ENCODE measurements at regions not wholly inside any gene's neighbourhood (a gene's known extent, or its start where the extent isn't known, plus 50 kb on each side); places are given as distances from the start of the nearest gene placed in this dataset.

DNA sequence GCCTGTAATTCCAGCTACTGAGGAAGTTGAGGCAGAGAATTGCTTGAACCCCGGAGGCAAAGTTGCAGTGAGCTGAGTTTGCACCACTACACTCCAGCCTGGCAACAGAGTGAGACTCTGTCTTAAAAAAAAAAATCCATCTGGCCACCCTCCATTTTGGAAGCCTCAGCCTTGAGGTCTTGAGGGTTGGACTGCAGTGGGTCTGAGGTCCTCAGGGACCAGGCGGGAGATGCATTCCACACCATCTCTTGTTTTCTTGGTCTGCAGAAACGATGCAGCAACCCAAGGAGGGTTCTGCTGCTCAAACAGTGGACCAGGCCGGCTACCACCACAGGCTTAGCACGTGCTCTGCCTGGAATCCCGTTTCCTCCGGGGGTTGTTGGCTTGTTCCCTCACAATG lies 299.3 kb downstream of the FGF9 start:
- Histone ChIP-seq H3K27me3 (ENCODE audit: control insufficient read depth, insufficient read depth, low read length) (no peaks in the 10 kb centered on the region), H3K36me3 (ENCODE audit: control insufficient read depth, insufficient read depth, low read length) (no peaks in the 10 kb centered on the region), H3K27ac (ENCODE audit: low read length) (no peak overlapping the region), H3K9me3 (replicated peaks; ENCODE audit: control insufficient read depth, low read depth, low read length) (no peaks in the 10 kb centered on the region), H3K4me3 (ENCODE audit: low read length) (no peak overlapping the region), H3K4me1 (ENCODE audit: control insufficient read depth, insufficient read depth, low read length) (peaks cover 12% of the 10 kb centered on the region)
- DNase-seq: peak; percentile 20
- WGBS (ENCODE audit: insufficient coverage): 63% methylated on average over 5 of the region's 7 CpGs

GRCh38 chr13:21970918-21971317 lies 300.0 kb downstream of the FGF9 start:
- Histone ChIP-seq H3K36me3 (ENCODE audit: control insufficient read depth, insufficient read depth, low read length) (no peaks in the 10 kb centered on the region), H3K9me3 (replicated peaks; ENCODE audit: control insufficient read depth, low read depth, low read length) (no peaks in the 10 kb centered on the region), H3K4me1 (ENCODE audit: control insufficient read depth, insufficient read depth, low read length) (peaks cover 12% of the 10 kb centered on the region), H3K27me3 (ENCODE audit: control insufficient read depth, insufficient read depth, low read length) (no peaks in the 10 kb centered on the region), H3K4me3 (ENCODE audit: low read length) (no peak overlapping the region), H3K27ac (ENCODE audit: low read length) (no peak overlapping the region)
- DNase-seq: no peak
- 96% methylated on average over 4 of the region's 4 CpGs for WGBS (ENCODE audit: insufficient coverage)

DNA sequence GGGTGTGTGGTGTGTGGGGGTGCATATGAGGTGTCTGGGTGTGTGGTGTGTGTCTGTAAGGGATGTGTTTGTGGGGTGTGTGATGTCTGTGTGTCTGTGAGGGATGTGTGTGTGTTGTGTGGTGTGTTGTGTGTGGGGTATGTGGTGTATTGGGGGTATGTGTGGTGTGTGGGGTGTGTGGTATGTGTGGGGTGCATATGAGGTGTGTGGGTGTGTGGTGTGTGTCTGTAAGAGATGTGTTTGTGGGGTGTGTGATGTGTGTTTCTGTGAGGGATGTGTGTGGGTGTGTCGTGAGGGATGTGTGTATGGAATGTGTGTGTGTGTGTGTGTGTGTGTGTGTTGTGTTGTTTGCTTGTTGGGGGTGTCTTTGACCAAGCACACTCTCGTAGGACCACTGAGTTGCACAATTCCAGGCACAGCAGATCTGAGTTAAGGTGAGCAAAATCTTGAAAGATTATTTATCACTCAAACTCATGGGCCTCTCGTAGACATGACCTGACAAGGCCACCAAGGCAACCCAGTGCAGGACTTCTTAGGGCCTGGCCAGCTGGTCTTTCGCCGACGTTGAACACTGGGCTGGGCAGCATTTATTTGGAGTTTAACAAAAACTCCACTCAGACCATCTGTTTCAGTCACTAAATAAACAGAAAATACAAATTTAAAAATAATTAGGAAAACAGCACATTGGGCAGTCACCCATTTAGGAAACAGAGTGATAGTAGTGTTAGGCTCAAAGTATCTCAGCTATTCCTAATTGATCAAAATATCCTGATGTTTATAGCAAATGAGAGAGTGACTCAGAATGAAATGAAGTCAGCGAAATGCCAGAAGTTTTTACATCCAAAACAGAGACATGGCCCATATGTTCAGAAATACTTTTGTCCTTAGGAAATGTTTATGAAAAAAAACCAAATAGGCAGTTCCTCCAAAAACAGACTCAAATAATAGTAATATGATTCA lies 301.1 kb downstream of the FGF9 start:
- Histone ChIP-seq H3K9me3 (replicated peaks; ENCODE audit: control insufficient read depth, low read depth, low read length) (no peaks in the 10 kb centered on the region), H3K27ac (ENCODE audit: low read length) (peak overlapping the region; percentile 71), H3K4me3 (ENCODE audit: low read length) (no peak overlapping the region), H3K4me1 (ENCODE audit: control insufficient read depth, insufficient read depth, low read length) (peaks cover 12% of the 10 kb centered on the region), H3K36me3 (ENCODE audit: control insufficient read depth, insufficient read depth, low read length) (no peaks in the 10 kb centered on the region), H3K27me3 (ENCODE audit: control insufficient read depth, insufficient read depth, low read length) (no peaks in the 10 kb centered on the region)
- WGBS (ENCODE audit: insufficient coverage): 55% methylated on average over 2 of the region's 7 CpGs
- DNase-seq: peak; percentile 91

DNA sequence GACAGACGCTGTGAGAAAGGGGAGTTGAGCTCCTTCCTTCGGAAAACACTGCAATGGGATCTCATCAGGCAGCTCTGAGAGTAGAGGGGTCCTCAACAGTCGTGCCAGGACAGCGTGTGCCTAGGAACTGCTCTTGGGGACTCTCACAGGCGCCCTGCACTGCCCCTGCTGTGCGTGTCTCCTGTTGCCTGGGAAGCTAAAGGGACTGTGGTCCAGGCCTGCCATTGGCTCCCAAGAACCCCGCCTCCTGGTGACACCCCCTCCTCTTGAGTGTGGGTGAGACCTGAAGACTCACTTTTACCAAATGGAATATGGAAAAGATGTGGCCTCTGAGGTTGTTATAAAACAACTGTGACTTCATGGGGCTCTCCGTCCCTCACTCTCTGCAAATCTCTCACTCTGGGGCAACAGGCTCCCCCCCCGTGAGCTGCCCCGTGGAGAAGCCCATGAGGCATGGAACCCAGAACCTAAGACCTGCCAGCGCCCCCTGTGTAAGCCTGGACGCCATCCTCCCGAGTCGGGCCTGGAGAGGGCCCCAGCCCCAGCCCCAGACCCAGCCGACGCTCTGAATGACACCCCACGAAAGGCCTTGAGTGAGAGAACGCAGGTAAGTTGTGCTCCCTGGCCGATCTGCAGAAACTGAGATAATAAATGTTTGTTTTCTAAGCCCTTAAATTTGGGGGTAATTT lies 302.7 kb downstream of the FGF9 start:
- H3K4me1 ChIP-seq (ENCODE audit: control insufficient read depth, insufficient read depth, low read length): peaks cover 12% of the 10 kb centered on the region
- no peak overlapping the region for H3K4me3 ChIP-seq (ENCODE audit: low read length)
- WGBS (ENCODE audit: insufficient coverage): 83% methylated on average over 18 of the region's 19 CpGs
- H3K36me3 ChIP-seq (ENCODE audit: control insufficient read depth, insufficient read depth, low read length): no peaks in the 10 kb centered on the region
- H3K27me3 ChIP-seq (ENCODE audit: control insufficient read depth, insufficient read depth, low read length): no peaks in the 10 kb centered on the region
- no peak overlapping the region for H3K27ac ChIP-seq (ENCODE audit: low read length)
- H3K9me3 ChIP-seq (replicated peaks; ENCODE audit: control insufficient read depth, low read depth, low read length): no peaks in the 10 kb centered on the region
- DNase-seq: no peak

- no peak for DNase-seq
- 86% methylated on average over 4 of the region's 8 CpGs for WGBS (ENCODE audit: insufficient coverage)
- Histone ChIP-seq H3K9me3 (replicated peaks; ENCODE audit: control insufficient read depth, low read depth, low read length) (no peaks in the 10 kb centered on the region), H3K27me3 (ENCODE audit: control insufficient read depth, insufficient read depth, low read length) (no peaks in the 10 kb centered on the region), H3K27ac (ENCODE audit: low read length) (no peak overlapping the region), H3K4me1 (ENCODE audit: control insufficient read depth, insufficient read depth, low read length) (peaks cover 12% of the 10 kb centered on the region), H3K36me3 (ENCODE audit: control insufficient read depth, insufficient read depth, low read length) (no peaks in the 10 kb centered on the region), H3K4me3 (ENCODE audit: low read length) (no peak overlapping the region)
These were observed 303.9 kb downstream of the FGF9 start for GRCh38 chr13:21974741-21975140.

DNA sequence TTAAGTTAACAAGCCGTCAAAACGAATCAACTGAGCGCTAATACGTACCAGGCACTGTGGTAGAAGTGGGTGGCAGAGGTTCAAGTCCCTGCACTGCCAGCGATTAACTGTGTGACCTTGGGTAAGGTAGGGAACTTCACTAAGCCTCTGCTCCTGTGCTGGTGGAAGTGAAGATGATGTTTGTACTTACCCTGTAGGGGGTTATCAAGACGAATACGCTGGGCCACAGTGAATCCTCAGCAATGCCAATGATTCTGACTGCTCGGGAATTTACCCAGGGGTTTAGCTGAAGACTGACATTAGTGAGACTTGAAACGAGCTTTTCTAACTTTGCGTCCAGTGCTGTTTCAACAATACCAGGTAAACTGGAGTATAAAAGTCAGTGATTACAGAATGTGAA lies 305.3 kb downstream of the FGF9 start:
- Histone ChIP-seq H3K36me3 (ENCODE audit: control insufficient read depth, insufficient read depth, low read length) (no peaks in the 10 kb centered on the region), H3K4me1 (ENCODE audit: control insufficient read depth, insufficient read depth, low read length) (peaks cover 8% of the 10 kb centered on the region), H3K4me3 (ENCODE audit: low read length) (no peak overlapping the region), H3K27ac (ENCODE audit: low read length) (no peak overlapping the region), H3K27me3 (ENCODE audit: control insufficient read depth, insufficient read depth, low read length) (no peaks in the 10 kb centered on the region), H3K9me3 (replicated peaks; ENCODE audit: control insufficient read depth, low read depth, low read length) (no peaks in the 10 kb centered on the region)
- 82% methylated on average over 10 of the region's 10 CpGs for WGBS (ENCODE audit: insufficient coverage)
- DNase-seq: no peak

DNA sequence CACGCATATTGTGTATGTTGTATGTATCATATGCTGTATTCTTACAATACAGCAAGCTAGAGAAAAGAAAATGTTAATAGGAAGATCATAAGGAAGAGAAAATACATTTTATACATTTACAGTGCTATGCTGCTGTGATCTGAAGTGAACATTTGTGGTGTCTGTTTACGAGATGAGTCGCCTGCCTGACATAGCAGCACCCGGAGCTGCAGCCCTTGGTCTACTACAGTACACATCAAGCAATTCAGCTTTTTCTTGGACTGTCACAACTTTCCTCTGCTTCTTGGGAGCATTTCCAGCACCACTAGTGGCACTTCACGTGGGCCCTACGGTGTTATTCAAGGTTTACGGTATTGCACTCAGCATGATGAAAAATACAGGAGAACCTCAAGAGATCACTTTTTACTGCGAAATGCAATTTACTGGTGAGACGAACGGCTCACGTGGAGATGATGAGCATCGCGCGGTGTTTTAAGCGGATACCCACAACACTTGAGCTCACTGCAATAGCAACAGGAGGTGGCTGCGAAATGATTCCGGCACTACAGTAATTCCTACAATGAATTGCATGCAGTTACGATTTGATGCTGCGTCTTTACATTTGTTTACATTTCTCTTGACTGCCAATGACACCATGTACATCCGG lies 308.4 kb downstream of the FGF9 start:
- WGBS (ENCODE audit: insufficient coverage): 57% methylated on average over 12 of the region's 20 CpGs
- Histone ChIP-seq H3K27ac (ENCODE audit: low read length) (no peak overlapping the region), H3K36me3 (ENCODE audit: control insufficient read depth, insufficient read depth, low read length) (no peaks in the 10 kb centered on the region), H3K4me1 (ENCODE audit: control insufficient read depth, insufficient read depth, low read length) (no peaks in the 10 kb centered on the region), H3K27me3 (ENCODE audit: control insufficient read depth, insufficient read depth, low read length) (no peaks in the 10 kb centered on the region), H3K4me3 (ENCODE audit: low read length) (no peak overlapping the region), H3K9me3 (replicated peaks; ENCODE audit: control insufficient read depth, low read depth, low read length) (no peaks in the 10 kb centered on the region)
- no peak for DNase-seq

- WGBS (ENCODE audit: insufficient coverage): no CpG with 5 or more reads among the region's 2 CpGs
These were observed 309.2 kb downstream of the FGF9 start for GRCh38 chr13:21980049-21980448.

DNA sequence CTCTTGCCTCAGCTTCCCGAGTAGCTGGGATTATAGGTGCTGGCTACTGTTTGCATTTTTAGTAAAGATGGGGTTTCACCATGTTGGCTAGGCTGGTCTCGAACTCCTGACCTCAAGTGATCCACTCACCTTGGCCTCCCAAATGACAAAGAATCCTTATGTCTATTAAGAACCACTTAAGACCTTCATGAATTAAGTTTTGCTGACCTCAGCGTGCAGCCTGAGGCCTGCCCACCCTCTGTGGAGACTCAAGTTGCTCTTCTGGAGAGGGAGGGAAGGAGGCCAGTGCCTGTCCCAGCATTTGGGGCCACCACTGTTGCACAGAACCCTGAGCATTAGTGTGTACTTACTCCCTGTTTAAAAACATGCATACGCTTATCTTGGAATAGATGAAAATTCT lies 313.3 kb downstream of the FGF9 start:
- H3K4me1 ChIP-seq (ENCODE audit: control insufficient read depth, insufficient read depth, low read length): no peaks in the 10 kb centered on the region
- WGBS (ENCODE audit: insufficient coverage): 83% methylated on average over 1 of the region's 4 CpGs
- DNase-seq: no peak

More at GRCh38 chr13:21980049-21980448, 309.2 kb downstream of the FGF9 start:
- H3K9me3 ChIP-seq (replicated peaks; ENCODE audit: control insufficient read depth, low read depth, low read length): no peaks in the 10 kb centered on the region
- no peaks in the 10 kb centered on the region for H3K4me1 ChIP-seq (ENCODE audit: control insufficient read depth, insufficient read depth, low read length)
- DNase-seq: no peak
- no peak overlapping the region for H3K27ac ChIP-seq (ENCODE audit: low read length)
- H3K4me3 ChIP-seq (ENCODE audit: low read length): no peak overlapping the region
- H3K27me3 ChIP-seq (ENCODE audit: control insufficient read depth, insufficient read depth, low read length): no peaks in the 10 kb centered on the region
- H3K36me3 ChIP-seq (ENCODE audit: control insufficient read depth, insufficient read depth, low read length): no peaks in the 10 kb centered on the region

GRCh38 chr13:21986602-21987001 lies 315.7 kb downstream of the FGF9 start:
- H3K36me3 ChIP-seq (ENCODE audit: control insufficient read depth, insufficient read depth, low read length): no peaks in the 10 kb centered on the region
- H3K4me1 ChIP-seq (ENCODE audit: control insufficient read depth, insufficient read depth, low read length): no peaks in the 10 kb centered on the region
- H3K27ac ChIP-seq (ENCODE audit: low read length): no peak overlapping the region
- DNase-seq: peak; percentile 91
- no peaks in the 10 kb centered on the region for H3K27me3 ChIP-seq (ENCODE audit: control insufficient read depth, insufficient read depth, low read length)
- no peak overlapping the region for H3K4me3 ChIP-seq (ENCODE audit: low read length)
- H3K9me3 ChIP-seq (replicated peaks; ENCODE audit: control insufficient read depth, low read depth, low read length): no peaks in the 10 kb centered on the region
- 29% methylated on average over 8 of the region's 10 CpGs for WGBS (ENCODE audit: insufficient coverage)

More for the DNA sequence above, 313.3 kb downstream of the FGF9 start:
- H3K27ac ChIP-seq (ENCODE audit: low read length): no peak overlapping the region
- H3K4me3 ChIP-seq (ENCODE audit: low read length): no peak overlapping the region
- H3K27me3 ChIP-seq (ENCODE audit: control insufficient read depth, insufficient read depth, low read length): no peaks in the 10 kb centered on the region
- H3K9me3 ChIP-seq (replicated peaks; ENCODE audit: control insufficient read depth, low read depth, low read length): no peaks in the 10 kb centered on the region
- no peaks in the 10 kb centered on the region for H3K36me3 ChIP-seq (ENCODE audit: control insufficient read depth, insufficient read depth, low read length)

Data from muscle of leg (tissue), 3 donors.